LNCAP (cell line): ENCODE measurements at regions not wholly inside any gene's neighbourhood (a gene's known extent, or its start where the extent isn't known, plus 50 kb on each side); places are given as distances from the start of the nearest gene placed in this dataset.

Experiments used
- CTCF ChIP-seq: fragments of 450-650 bp; IDR thresholded peaks from 2 replicates; pipeline ENCODE4 v1.5.1; 2017; ENCODE audit warnings: mild to moderate bottlenecking

- no peak for TF ChIP-seq CTCF
These were observed 81.3 kb upstream of the KLF6 start for GRCh38 chr10:3866332-3866731.

DNA sequence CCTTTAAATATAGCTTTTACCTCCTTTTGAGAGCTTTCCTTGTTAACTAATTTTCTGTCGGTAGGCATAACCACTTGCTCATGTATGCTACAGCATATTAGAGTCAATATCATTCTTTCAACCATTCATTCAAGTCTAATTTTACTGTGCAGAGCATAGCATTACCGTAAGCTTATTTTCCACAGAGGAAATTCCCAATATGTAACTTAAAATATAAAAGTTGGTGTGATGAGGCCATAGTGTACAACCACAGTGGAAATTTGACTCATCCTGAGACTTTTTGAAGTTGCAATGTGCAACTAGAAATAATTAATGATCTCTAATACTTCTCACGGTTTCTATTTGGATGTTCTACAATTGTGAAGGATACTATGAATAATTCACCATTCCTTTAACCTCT lies 80.6 kb upstream of the KLF6 start:
- no peak for TF ChIP-seq CTCF

- TF ChIP-seq CTCF, result no peak
These were observed 76.8 kb upstream of the KLF6 start for GRCh38 chr10:3861795-3862194.

GRCh38 chr10:3858051-3858845 lies 73.2 kb upstream of the KLF6 start:
- TF ChIP-seq CTCF, result no peak

DNA sequence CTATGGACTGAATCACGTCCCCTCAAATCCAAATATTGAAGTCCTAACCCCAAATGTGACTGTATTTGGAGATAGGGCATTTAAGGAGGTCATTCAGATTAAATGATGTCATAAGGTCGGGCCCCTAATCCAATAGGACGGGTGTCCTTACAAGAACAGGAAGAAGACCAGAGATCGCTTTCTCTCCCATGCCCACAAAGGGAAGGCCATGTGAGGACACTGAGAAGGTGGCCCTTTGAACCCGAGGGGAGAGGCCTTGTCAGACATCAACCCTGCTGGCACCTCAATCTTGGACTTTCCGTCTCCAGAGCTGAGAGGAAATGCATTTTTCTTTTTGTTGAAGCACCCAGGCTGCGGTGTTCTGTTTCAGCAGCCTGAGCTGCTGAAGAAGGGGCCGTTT lies 72.3 kb upstream of the KLF6 start:
- TF ChIP-seq CTCF, result no peak

GRCh38 chr10:3856593-3856992 lies 71.6 kb upstream of the KLF6 start:
- TF ChIP-seq CTCF, result no peak

DNA sequence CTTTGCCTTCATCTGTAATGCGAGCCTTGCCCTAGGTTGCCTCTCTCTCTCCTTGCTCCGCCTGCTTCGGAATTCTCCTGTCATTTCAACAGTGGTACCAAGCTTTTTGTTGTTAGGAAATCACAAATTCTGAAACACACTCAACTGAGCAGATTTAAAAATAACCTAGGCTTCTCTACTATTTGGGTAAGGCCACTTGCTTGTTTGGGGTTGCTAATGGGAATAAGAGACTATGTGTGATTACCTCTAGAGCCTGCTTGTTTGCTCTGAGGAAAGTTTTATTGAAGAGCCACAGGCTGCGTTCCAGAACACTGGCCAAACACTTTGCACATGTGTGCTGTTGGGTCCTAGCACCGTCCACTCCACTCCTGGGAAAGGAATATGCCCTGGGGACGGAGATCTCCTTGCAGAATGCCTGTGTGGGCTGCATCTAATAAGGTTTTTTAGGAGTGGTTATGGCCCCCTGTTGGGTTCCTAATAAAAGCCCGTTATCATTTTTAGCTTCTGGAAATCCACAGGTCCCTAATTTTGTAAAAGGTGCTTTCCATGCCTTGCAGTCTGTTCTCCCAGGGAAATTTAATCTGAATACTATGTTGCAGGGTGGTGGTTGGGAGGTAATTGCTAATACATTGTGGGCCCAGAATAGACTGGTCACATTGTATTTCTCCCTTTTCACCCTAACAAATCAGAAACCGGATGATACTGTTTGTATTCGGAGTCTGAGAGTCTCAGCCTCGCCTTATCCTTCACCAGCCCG lies 68.7 kb upstream of the KLF6 start:
- no peak for TF ChIP-seq CTCF
